ENCODE measurements at regions not wholly inside any gene's neighbourhood (a gene's known extent, or its start where the extent isn't known, plus 50 kb on each side); places are given as distances from the start of the nearest gene placed in this dataset.

DNA sequence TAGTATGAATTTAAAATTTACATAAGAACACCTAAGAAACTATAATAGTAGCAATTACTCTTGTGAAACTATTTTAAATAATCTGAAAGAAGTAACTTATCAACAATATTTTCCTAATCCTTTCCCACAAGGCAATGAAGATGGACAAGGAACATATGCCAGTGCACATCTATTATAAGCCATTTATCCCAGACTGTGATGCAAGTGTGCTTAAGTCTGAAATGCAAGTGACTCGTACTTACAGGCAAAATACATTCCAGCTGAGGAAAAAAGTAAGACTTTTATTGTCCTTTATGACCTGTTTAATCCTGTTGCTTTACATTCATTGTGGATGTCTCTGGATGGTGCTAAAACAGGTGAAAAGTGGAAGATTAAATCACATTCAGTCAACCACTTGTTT lies 709.4 kb downstream of the ZNF385D start:
- H3K4me1 ChIP-seq: no peaks in the 10 kb centered on the region
- no peaks in the 10 kb centered on the region for H3K27me3 ChIP-seq (replicated peaks; ENCODE audit: control insufficient read depth, insufficient read depth, low read length)
- no TSS peak for BruUV-seq (replicated peaks)
- no peaks in the 10 kb centered on the region for H3K9me3 Mint-ChIP-seq (ENCODE audit: unreplicated experiment)
- ChIA-PET POLR2A (no interaction called here), CTCF (no interaction called here)
- H3K27me3 Mint-ChIP-seq (ENCODE audit: insufficient read depth, unreplicated experiment): peaks cover 4% of the 10 kb centered on the region
- no peaks in the 10 kb centered on the region for H3K36me3 ChIP-seq (ENCODE audit: control insufficient read depth, insufficient read depth, low read length)
- H3K4me1 Mint-ChIP-seq (ENCODE audit: low read depth, unreplicated experiment): no peaks in the 10 kb centered on the region
- intact Hi-C loops (cut with micrococcal nuclease; ENCODE audit: unreplicated experiment): no loop called here
- no peaks in the 10 kb centered on the region for H3K9me3 ChIP-seq
- H3K27ac Mint-ChIP-seq (ENCODE audit: unreplicated experiment): no peak overlapping the region
- DNase-seq: no peak
- H3K4me3 ChIP-seq (ENCODE audit: low read depth, low read length): no peak overlapping the region
- H3K36me3 Mint-ChIP-seq (ENCODE audit: insufficient read depth, unreplicated experiment): no peaks in the 10 kb centered on the region
- H3K4me3 Mint-ChIP-seq (ENCODE audit: unreplicated experiment): no peak overlapping the region
- TF ChIP-seq, protein P1, sequence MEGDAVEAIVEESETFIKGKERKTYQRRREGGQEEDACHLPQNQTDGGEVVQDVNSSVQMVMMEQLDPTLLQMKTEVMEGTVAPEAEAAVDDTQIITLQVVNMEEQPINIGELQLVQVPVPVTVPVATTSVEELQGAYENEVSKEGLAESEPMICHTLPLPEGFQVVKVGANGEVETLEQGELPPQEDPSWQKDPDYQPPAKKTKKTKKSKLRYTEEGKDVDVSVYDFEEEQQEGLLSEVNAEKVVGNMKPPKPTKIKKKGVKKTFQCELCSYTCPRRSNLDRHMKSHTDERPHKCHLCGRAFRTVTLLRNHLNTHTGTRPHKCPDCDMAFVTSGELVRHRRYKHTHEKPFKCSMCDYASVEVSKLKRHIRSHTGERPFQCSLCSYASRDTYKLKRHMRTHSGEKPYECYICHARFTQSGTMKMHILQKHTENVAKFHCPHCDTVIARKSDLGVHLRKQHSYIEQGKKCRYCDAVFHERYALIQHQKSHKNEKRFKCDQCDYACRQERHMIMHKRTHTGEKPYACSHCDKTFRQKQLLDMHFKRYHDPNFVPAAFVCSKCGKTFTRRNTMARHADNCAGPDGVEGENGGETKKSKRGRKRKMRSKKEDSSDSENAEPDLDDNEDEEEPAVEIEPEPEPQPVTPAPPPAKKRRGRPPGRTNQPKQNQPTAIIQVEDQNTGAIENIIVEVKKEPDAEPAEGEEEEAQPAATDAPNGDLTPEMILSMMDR (IDR thresholded peaks at IDR 0.05; ENCODE audit: insufficient read depth in 1 of 2, low read depth in 1 of 2, low read length in 1 of 2, severe bottlenecking in 1 of 2, unreplicated experiment in 1 of 2): no peak

DNA sequence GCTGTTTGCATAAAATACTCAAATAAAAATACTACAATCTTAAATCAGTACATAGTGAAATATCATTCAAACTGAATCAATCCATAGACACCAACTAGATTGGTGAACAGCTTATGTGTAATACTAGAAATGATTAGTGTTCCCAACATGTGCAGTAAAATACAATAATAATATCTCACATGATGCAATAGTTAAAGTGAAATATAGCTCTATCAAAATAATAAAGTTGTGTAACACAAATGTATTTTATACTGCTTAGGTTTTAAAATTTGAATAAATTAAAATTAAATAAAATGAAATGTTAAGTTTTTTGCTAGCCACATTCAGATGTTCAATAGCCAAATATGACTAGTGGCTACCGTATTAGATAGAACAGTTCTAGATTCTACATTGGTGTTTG lies 714.1 kb downstream of the ZNF385D start:
- Mint-ChIP-seq H3K9me3 (ENCODE audit: unreplicated experiment) (no peaks in the 10 kb centered on the region), H3K4me1 (ENCODE audit: low read depth, unreplicated experiment) (no peaks in the 10 kb centered on the region), H3K36me3 (ENCODE audit: insufficient read depth, unreplicated experiment) (no peaks in the 10 kb centered on the region), H3K4me3 (ENCODE audit: unreplicated experiment) (no peak overlapping the region), H3K27me3 (ENCODE audit: insufficient read depth, unreplicated experiment) (peaks cover 4% of the 10 kb centered on the region), H3K27ac (ENCODE audit: unreplicated experiment) (no peak overlapping the region)
- TF ChIP-seq, protein P1 (IDR thresholded peaks at IDR 0.05; ENCODE audit: insufficient read depth in 1 of 2, low read depth in 1 of 2, low read length in 1 of 2, severe bottlenecking in 1 of 2, unreplicated experiment in 1 of 2): no peak
- H3K9me3 ChIP-seq: no peaks in the 10 kb centered on the region
- H3K4me1 ChIP-seq: no peaks in the 10 kb centered on the region
- no TSS peak for BruUV-seq (replicated peaks)
- H3K36me3 ChIP-seq (ENCODE audit: control insufficient read depth, insufficient read depth, low read length): no peaks in the 10 kb centered on the region
- POLR2A ChIA-PET: no interaction called here
- intact Hi-C loops (cut with micrococcal nuclease; ENCODE audit: unreplicated experiment): no loop called here
- H3K27me3 ChIP-seq (replicated peaks; ENCODE audit: control insufficient read depth, insufficient read depth, low read length): no peaks in the 10 kb centered on the region
- H3K4me3 ChIP-seq (ENCODE audit: low read depth, low read length): no peak overlapping the region
- CTCF ChIA-PET: no interaction called here
- no peak for DNase-seq

DNA sequence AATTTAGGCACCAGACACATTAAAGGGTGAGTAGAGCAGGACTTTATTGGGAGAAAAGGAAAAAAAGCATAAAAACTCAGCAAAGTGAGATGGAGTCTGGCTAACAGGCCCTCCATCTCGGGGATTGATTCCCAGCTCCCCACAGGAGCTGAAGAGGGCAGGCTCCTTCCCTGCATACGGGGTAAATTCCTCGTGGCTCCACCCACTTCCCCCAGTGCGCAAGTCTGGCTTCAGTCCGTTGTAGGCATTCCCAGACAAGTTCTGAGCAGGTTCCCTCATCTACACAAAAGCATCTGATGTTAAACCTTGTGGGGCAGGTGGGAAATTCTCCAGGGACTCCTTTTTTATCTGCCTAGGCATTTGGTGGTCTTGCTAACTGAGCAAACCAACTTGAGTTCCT lies 722.6 kb downstream of the ZNF385D start:
- no peak for DNase-seq
- BruUV-seq (replicated peaks): no TSS peak
- H3K4me1 Mint-ChIP-seq (ENCODE audit: low read depth, unreplicated experiment): no peaks in the 10 kb centered on the region
- TF ChIP-seq, protein P1 (IDR thresholded peaks at IDR 0.05; ENCODE audit: insufficient read depth in 1 of 2, low read depth in 1 of 2, low read length in 1 of 2, severe bottlenecking in 1 of 2, unreplicated experiment in 1 of 2): no peak
- Histone ChIP-seq H3K9me3 (no peaks in the 10 kb centered on the region), H3K36me3 (ENCODE audit: control insufficient read depth, insufficient read depth, low read length) (no peaks in the 10 kb centered on the region), H3K27me3 (replicated peaks; ENCODE audit: control insufficient read depth, insufficient read depth, low read length) (no peaks in the 10 kb centered on the region), H3K4me1 (no peaks in the 10 kb centered on the region), H3K4me3 (ENCODE audit: low read depth, low read length) (no peak overlapping the region)
- H3K4me3 Mint-ChIP-seq (ENCODE audit: unreplicated experiment): no peak overlapping the region
- H3K36me3 Mint-ChIP-seq (ENCODE audit: insufficient read depth, unreplicated experiment): no peaks in the 10 kb centered on the region
- ChIA-PET CTCF (no interaction called here), POLR2A (no interaction called here)
- no peak overlapping the region for H3K27ac Mint-ChIP-seq (ENCODE audit: unreplicated experiment)
- intact Hi-C loops (cut with micrococcal nuclease; ENCODE audit: unreplicated experiment): no loop called here
- H3K27me3 Mint-ChIP-seq (ENCODE audit: insufficient read depth, unreplicated experiment): peaks cover 7% of the 10 kb centered on the region
- H3K9me3 Mint-ChIP-seq (ENCODE audit: unreplicated experiment): no peaks in the 10 kb centered on the region

Measured in Caco-2 (cell line).